ENCODE measurements at regions not wholly inside any gene's neighbourhood (a gene's known extent, or its start where the extent isn't known, plus 50 kb on each side); places are given as distances from the start of the nearest gene placed in this dataset.

DNA sequence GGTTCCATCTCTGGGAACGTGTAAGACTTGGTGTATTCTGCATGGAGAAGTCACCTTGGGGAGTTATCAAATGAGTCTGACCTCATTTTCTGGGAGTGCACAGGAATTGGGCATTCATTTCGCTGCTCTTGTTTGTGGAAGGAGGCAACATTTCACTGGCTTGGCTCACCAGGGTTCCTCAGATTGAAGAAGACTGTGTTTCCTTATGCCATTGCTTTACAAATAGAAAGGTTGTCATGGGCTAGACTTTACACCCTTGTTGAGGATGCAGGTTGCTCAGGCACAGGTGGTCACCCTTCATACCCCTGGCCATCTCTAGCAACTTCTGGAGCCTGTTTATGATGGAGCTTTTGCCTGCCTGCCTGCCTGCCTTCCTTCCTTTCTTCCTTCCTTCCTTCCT is 114.4 kb downstream of the AASDH start:
- TF ChIP-seq, protein P1, sequence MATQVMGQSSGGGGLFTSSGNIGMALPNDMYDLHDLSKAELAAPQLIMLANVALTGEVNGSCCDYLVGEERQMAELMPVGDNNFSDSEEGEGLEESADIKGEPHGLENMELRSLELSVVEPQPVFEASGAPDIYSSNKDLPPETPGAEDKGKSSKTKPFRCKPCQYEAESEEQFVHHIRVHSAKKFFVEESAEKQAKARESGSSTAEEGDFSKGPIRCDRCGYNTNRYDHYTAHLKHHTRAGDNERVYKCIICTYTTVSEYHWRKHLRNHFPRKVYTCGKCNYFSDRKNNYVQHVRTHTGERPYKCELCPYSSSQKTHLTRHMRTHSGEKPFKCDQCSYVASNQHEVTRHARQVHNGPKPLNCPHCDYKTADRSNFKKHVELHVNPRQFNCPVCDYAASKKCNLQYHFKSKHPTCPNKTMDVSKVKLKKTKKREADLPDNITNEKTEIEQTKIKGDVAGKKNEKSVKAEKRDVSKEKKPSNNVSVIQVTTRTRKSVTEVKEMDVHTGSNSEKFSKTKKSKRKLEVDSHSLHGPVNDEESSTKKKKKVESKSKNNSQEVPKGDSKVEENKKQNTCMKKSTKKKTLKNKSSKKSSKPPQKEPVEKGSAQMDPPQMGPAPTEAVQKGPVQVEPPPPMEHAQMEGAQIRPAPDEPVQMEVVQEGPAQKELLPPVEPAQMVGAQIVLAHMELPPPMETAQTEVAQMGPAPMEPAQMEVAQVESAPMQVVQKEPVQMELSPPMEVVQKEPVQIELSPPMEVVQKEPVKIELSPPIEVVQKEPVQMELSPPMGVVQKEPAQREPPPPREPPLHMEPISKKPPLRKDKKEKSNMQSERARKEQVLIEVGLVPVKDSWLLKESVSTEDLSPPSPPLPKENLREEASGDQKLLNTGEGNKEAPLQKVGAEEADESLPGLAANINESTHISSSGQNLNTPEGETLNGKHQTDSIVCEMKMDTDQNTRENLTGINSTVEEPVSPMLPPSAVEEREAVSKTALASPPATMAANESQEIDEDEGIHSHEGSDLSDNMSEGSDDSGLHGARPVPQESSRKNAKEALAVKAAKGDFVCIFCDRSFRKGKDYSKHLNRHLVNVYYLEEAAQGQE (IDR thresholded peaks at IDR 0.05; ENCODE audit: insufficient read depth in 1 of 2, low read depth in 2 of 2, low read length in 2 of 2), result no peak
- TF ChIP-seq SIN3A (IDR thresholded peaks at IDR 0.05; ENCODE audit: borderline replicate concordance, insufficient read depth, low read length) (no peak), TAF1 (IDR thresholded peaks at IDR 0.05; ENCODE audit: borderline replicate concordance, insufficient read depth, low read length) (no peak), POLR2AphosphoS5 (IDR thresholded peaks at IDR 0.05; ENCODE audit: low read depth, low read length) (no peak), FOXP2 (optimal IDR thresholded peaks at IDR 0.05; ENCODE audit: borderline replicate concordance, extremely low read depth, extremely low read length, insufficient read depth) (no peak)

DNA sequence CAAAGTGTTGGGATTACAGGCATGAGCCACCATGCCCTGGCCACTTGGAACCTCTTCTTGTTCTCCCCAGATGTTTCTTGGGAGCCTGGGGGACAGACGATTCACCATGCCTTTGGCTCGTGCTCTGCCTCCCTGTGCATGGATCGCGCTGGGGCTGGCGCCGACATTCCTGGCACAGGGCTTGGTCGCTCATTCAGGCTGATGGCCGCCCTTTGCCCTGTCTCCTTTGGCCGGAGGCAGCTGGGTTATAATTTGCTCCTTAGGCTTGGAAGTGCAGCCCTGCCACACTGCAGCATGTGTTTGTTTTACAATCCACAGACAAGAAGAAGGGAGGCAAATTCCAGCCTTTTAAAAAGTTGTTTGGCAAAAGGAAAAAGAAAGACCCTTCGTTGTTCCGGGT is 115.3 kb downstream of the AASDH start:
- TF ChIP-seq, protein P1 (IDR thresholded peaks at IDR 0.05; ENCODE audit: insufficient read depth in 1 of 2, low read depth in 2 of 2, low read length in 2 of 2), result no peak
- TF ChIP-seq FOXP2 (optimal IDR thresholded peaks at IDR 0.05; ENCODE audit: borderline replicate concordance, extremely low read depth, extremely low read length, insufficient read depth) (no peak), TAF1 (IDR thresholded peaks at IDR 0.05; ENCODE audit: borderline replicate concordance, insufficient read depth, low read length) (no peak), SIN3A (IDR thresholded peaks at IDR 0.05; ENCODE audit: borderline replicate concordance, insufficient read depth, low read length) (no peak), POLR2AphosphoS5 (IDR thresholded peaks at IDR 0.05; ENCODE audit: low read depth, low read length) (no peak)

DNA sequence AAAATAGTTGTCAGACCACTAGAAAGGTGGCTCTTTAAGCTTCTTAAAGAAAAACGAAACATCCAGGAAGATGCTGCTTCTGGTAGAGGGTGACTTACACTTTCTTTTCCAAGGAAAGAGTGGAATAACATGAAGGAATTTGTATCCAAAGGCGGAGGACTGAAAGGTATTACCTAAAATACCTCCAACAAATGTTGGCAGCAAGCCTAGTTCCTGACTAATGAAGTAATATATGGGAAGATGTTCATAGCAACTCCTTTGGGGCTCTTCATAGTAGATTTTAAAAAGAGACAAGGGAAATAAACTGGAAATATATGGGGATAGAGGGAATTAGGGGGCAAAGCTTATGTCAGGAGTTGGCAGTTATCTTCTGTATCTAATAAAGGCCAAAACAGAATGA is 116.2 kb downstream of the AASDH start:
- no peak for TF ChIP-seq POLR2AphosphoS5 (IDR thresholded peaks at IDR 0.05; ENCODE audit: low read depth, low read length)
- TF ChIP-seq, protein P1 (IDR thresholded peaks at IDR 0.05; ENCODE audit: insufficient read depth in 1 of 2, low read depth in 2 of 2, low read length in 2 of 2), result no peak
- no peak for TF ChIP-seq SIN3A (IDR thresholded peaks at IDR 0.05; ENCODE audit: borderline replicate concordance, insufficient read depth, low read length)
- no peak for TF ChIP-seq TAF1 (IDR thresholded peaks at IDR 0.05; ENCODE audit: borderline replicate concordance, insufficient read depth, low read length)
- no peak for TF ChIP-seq FOXP2 (optimal IDR thresholded peaks at IDR 0.05; ENCODE audit: borderline replicate concordance, extremely low read depth, extremely low read length, insufficient read depth)

DNA sequence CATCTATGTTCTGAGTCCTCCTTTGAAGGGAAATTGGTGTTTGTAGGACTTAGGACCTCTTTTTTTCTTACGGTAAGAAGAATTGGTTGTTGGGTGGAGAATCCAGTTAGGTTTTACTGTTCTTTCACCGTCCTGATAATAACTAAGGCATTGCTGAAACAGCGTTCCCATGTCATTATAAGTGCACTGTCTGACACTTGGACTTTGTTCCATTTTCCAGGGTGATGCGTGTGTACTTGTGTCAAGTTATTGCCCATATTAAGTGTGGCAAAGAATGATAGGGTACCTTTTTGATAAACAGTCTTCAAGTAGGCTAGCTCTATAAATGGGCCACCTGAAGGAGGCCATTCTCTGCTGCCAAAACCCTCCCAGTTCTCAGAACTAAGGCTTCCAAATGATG is 119.7 kb downstream of the AASDH start:
- TF ChIP-seq, protein P1 (IDR thresholded peaks at IDR 0.05; ENCODE audit: insufficient read depth in 1 of 2, low read depth in 2 of 2, low read length in 2 of 2), result no peak
- TF ChIP-seq SIN3A (IDR thresholded peaks at IDR 0.05; ENCODE audit: borderline replicate concordance, insufficient read depth, low read length) (no peak), TAF1 (IDR thresholded peaks at IDR 0.05; ENCODE audit: borderline replicate concordance, insufficient read depth, low read length) (no peak), POLR2AphosphoS5 (IDR thresholded peaks at IDR 0.05; ENCODE audit: low read depth, low read length) (no peak), FOXP2 (optimal IDR thresholded peaks at IDR 0.05; ENCODE audit: borderline replicate concordance, extremely low read depth, extremely low read length, insufficient read depth) (no peak)

DNA sequence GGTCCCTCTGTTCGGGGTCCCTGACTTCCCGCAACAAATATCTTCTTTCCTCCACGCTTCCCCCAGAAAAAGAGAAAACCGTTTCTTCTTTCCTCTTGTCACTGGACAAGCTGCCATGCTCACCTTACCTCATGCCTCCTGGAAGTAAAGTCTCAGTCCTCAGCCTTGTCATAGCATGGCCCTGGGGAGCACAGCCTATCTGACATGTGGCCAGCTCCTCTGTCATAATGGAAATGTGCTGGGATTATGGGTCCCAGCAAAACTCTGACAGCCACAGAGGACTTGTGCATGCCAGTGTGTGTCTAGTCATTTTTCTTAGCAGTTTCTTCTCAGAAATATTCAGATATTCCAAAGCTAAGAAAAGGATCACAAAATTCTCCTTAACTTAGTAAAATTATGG is 122.4 kb downstream of the AASDH start:
- TF ChIP-seq FOXP2 (optimal IDR thresholded peaks at IDR 0.05; ENCODE audit: borderline replicate concordance, extremely low read depth, extremely low read length, insufficient read depth) (no peak), POLR2AphosphoS5 (IDR thresholded peaks at IDR 0.05; ENCODE audit: low read depth, low read length) (no peak), TAF1 (IDR thresholded peaks at IDR 0.05; ENCODE audit: borderline replicate concordance, insufficient read depth, low read length) (no peak), SIN3A (IDR thresholded peaks at IDR 0.05; ENCODE audit: borderline replicate concordance, insufficient read depth, low read length) (no peak)
- TF ChIP-seq, protein P1 (IDR thresholded peaks at IDR 0.05; ENCODE audit: insufficient read depth in 1 of 2, low read depth in 2 of 2, low read length in 2 of 2), result no peak
